GM23338 (cell line): ENCODE measurements at regions not wholly inside any gene's neighbourhood (a gene's known extent, or its start where the extent isn't known, plus 50 kb on each side); places are given as distances from the start of the nearest gene placed in this dataset.

Source experiments
- ATAC-seq: fragments of 200-7000 bp; cut with Tn5 transposase; 3 replicates; pipeline ENCODE4 v1.9.1; 2020
- DNase-seq: peaks from one replicate; pipeline ENCODE4 v3.0.0-alpha.2; 2015; ENCODE audit warnings: low spot score
- H2AFZ ChIP-seq: fragments of 200-600 bp; sonication (generic); 2 replicates; pipeline ENCODE4 v1.8.0; 2016; ENCODE audit warnings: antibody characterized with exemption, mild to moderate bottlenecking, moderate library complexity
- H3F3A ChIP-seq: fragments of 200-600 bp; sonication (generic); replicated peaks from 2 replicates; pipeline ENCODE4 v1.8.0; 2017; ENCODE audit warnings: antibody characterized with exemption, mixed run types, low read depth
- H3K27ac ChIP-seq: fragments of 200-600 bp; sonication (generic); 2 replicates; pipeline ENCODE4 v1.6.1; 2016; ENCODE audit warnings: low read depth
- H3K27me3 ChIP-seq: fragments of 200-600 bp; sonication (generic); 2 replicates; pipeline ENCODE4 v1.8.0; 2016; ENCODE audit warnings: mild to moderate bottlenecking, mixed run types, moderate library complexity; ENCODE audit not compliant: insufficient read depth
- H3K36me3 ChIP-seq: fragments of 200-600 bp; sonication (generic); 2 replicates; pipeline ENCODE4 v1.8.0; 2016; ENCODE audit warnings: mild to moderate bottlenecking; ENCODE audit not compliant: insufficient read depth
- H3K4me1 ChIP-seq: fragments of 200-600 bp; sonication (generic); 2 replicates; pipeline ENCODE4 v1.8.0; 2016; ENCODE audit warnings: mild to moderate bottlenecking, moderate library complexity; ENCODE audit not compliant: insufficient read depth
- H3K4me2 ChIP-seq: fragments of 200-600 bp; sonication (generic); 2 replicates; pipeline ENCODE4 v1.7.1; 2017; ENCODE audit warnings: mixed run types
- H3K4me3 ChIP-seq: fragments of 200-600 bp; sonication (generic); 2 replicates; pipeline ENCODE4 v1.6.1; 2016; ENCODE audit warnings: mixed run types
- H3K79me2 ChIP-seq: fragments of 200-600 bp; sonication (generic); replicated peaks from 2 replicates; pipeline ENCODE4 v1.8.0; 2017; ENCODE audit warnings: mild to moderate bottlenecking; ENCODE audit not compliant: insufficient read depth
- H3K9me2 ChIP-seq: fragments of 200-600 bp; sonication (generic); 2 replicates; pipeline ENCODE4 v1.8.0; 2017; ENCODE audit not compliant: insufficient read depth
- H4K20me1 ChIP-seq: fragments of 200-600 bp; sonication (generic); replicated peaks from 2 replicates; pipeline ENCODE4 v1.8.0; 2017; ENCODE audit warnings: mild to moderate bottlenecking; ENCODE audit not compliant: insufficient read depth
- H3K27ac Mint-ChIP-seq: 2 replicates; pipeline ENCODE4 v1.8.0; 2020; ENCODE audit warnings: inconsistent platforms, mild to moderate bottlenecking, moderate library complexity, mixed read lengths
- H3K27me3 Mint-ChIP-seq: 3 replicates; pipeline ENCODE4 v1.8.0; 2022; ENCODE audit warnings: low read depth, mild to moderate bottlenecking, moderate library complexity, mixed read lengths, inconsistent platforms; ENCODE audit not compliant: insufficient read depth, poor library complexity
- H3K36me3 Mint-ChIP-seq: 3 replicates; pipeline ENCODE4 v1.8.0; 2021; ENCODE audit warnings: low read depth, mild to moderate bottlenecking, inconsistent platforms, moderate library complexity, mixed read lengths
- H3K4me1 Mint-ChIP-seq: 3 replicates; pipeline ENCODE4 v1.8.0; 2020; ENCODE audit warnings: mild to moderate bottlenecking, inconsistent platforms, mixed read lengths
- H3K4me3 Mint-ChIP-seq: 3 replicates; pipeline ENCODE4 v1.8.0; 2021; ENCODE audit warnings: moderate library complexity, mild to moderate bottlenecking, inconsistent platforms, mixed read lengths
- H3K9me3 Mint-ChIP-seq: 3 replicates; pipeline ENCODE4 v1.8.0; 2020; ENCODE audit warnings: moderate library complexity, mild to moderate bottlenecking, inconsistent platforms, mixed read lengths
- JUNB ChIP-seq: IDR thresholded peaks from one replicate; pipeline ENCODE4 v1.6.1; 2016; ENCODE audit warnings: antibody characterized with exemption; ENCODE audit not compliant: unreplicated experiment
- REST ChIP-seq: IDR thresholded peaks from one replicate; pipeline ENCODE4 v1.6.1; 2018; ENCODE audit warnings: antibody characterized with exemption; ENCODE audit not compliant: unreplicated experiment
- ZNF462 ChIP-seq: fragments of 250-450 bp; sonication (Bioruptor Pico); IDR thresholded peaks from 2 replicates; pipeline ENCODE4 v1.5.0; 2020; ENCODE audit warnings: mild to moderate bottlenecking, moderate library complexity

- no peak for TF ChIP-seq ZNF462 (CRISPR knock-in tag)
- no peak for TF ChIP-seq REST
Observed at GRCh38 chr2:34403512-34403911, 804.4 kb upstream of the FAM98A start (continued).

GRCh38 chr2:34402376-34402775 lies 803.3 kb upstream of the FAM98A start:
- no peak overlapping the region; the same call in 1 of the 2 replicates for H2AFZ ChIP-seq
- no peak overlapping the region for H3K4me3 Mint-ChIP-seq
- H3K9me2 ChIP-seq, result no peaks in the 10 kb centered on the region
- H3K4me3 ChIP-seq, result no peak overlapping the region
- no peak for ATAC-seq
- H3K4me2 ChIP-seq, result no peak overlapping the region
- no peaks in the 10 kb centered on the region for H3K36me3 ChIP-seq
- no peaks in the 10 kb centered on the region for H3K79me2 ChIP-seq
- no peak for DNase-seq
- no peaks in the 10 kb centered on the region for H3K36me3 Mint-ChIP-seq
- H3K27ac Mint-ChIP-seq, result no peak overlapping the region
- no peaks in the 10 kb centered on the region for H3K27me3 Mint-ChIP-seq
- no peak for TF ChIP-seq JUNB
- H4K20me1 ChIP-seq, result no peaks in the 10 kb centered on the region
- no peaks in the 10 kb centered on the region for H3K27me3 ChIP-seq
- H3K27ac ChIP-seq, result no peak overlapping the region
- peaks cover under 1% of the 10 kb centered on the region; the same call in 1 of the 2 replicates for H3K4me1 ChIP-seq
- H3K4me1 Mint-ChIP-seq, result no peaks in the 10 kb centered on the region; the same call in 2 of the 3 replicates
- no peaks in the 10 kb centered on the region for H3F3A ChIP-seq
- H3K9me3 Mint-ChIP-seq, result no peaks in the 10 kb centered on the region
